Loucy (cell line): ENCODE measurements at regions not wholly inside any gene's neighbourhood (a gene's known extent, or its start where the extent isn't known, plus 50 kb on each side); places are given as distances from the start of the nearest gene placed in this dataset.

Experiments used
- H2AFZ ChIP-seq: fragments of 200-600 bp; sonication (generic); 2 replicates; pipeline ENCODE4 v1.6.0; 2016; ENCODE audit warnings: antibody characterized with exemption, mild to moderate bottlenecking, low read length, moderate library complexity
- H3F3A ChIP-seq: fragments of 200-600 bp; 2 replicates; pipeline ENCODE4 v1.6.0; 2016; ENCODE audit warnings: antibody characterized with exemption, low read depth, mild to moderate bottlenecking
- H3K27me3 ChIP-seq: fragments of 200-600 bp; sonication (generic); 2 replicates; pipeline ENCODE4 v1.6.1; 2014; ENCODE audit warnings: low read length, mild to moderate bottlenecking; ENCODE audit not compliant: insufficient read depth, poor library complexity, severe bottlenecking
- H3K36me3 ChIP-seq: fragments of 200-600 bp; sonication (generic); 2 replicates; pipeline ENCODE4 v1.6.1; 2016; ENCODE audit warnings: low read length; ENCODE audit not compliant: insufficient read depth
- H3K4me1 ChIP-seq: fragments of 200-600 bp; sonication (generic); 2 replicates; pipeline ENCODE4 v1.5.1; 2014; ENCODE audit warnings: low read length, mild to moderate bottlenecking; ENCODE audit not compliant: insufficient read depth, poor library complexity, severe bottlenecking
- H3K4me2 ChIP-seq: fragments of 200-600 bp; sonication (generic); 2 replicates; pipeline ENCODE4 v1.6.0; 2014; ENCODE audit warnings: antibody characterized with exemption, low read length, low read depth, mild to moderate bottlenecking; ENCODE audit not compliant: poor library complexity, severe bottlenecking
- H3K4me3 ChIP-seq: fragments of 200-600 bp; sonication (generic); 2 replicates; pipeline ENCODE4 v1.5.1; 2014; ENCODE audit warnings: low read length, mild to moderate bottlenecking, mixed read lengths; ENCODE audit not compliant: poor library complexity, severe bottlenecking
- H3K79me2 ChIP-seq: fragments of 200-600 bp; sonication (generic); 2 replicates; pipeline ENCODE4 v1.6.1; 2014; ENCODE audit warnings: low read length; ENCODE audit not compliant: insufficient read depth
- H3K9ac ChIP-seq: fragments of 200-600 bp; sonication (generic); 2 replicates; pipeline ENCODE4 v1.6.0; 2014; ENCODE audit warnings: mild to moderate bottlenecking, low read depth, low read length, moderate library complexity; ENCODE audit not compliant: poor library complexity, severe bottlenecking
- H3K9me2 ChIP-seq: fragments of 200-600 bp; sonication (generic); replicated peaks from 2 replicates; pipeline ENCODE4 v1.6.1; 2016; ENCODE audit warnings: low read depth, low read length, mixed read lengths
- H3K9me3 ChIP-seq: fragments of 200-600 bp; sonication (generic); 2 replicates; pipeline ENCODE4 v1.6.1; 2014; ENCODE audit warnings: mild to moderate bottlenecking, antibody characterized with exemption, low read length, low read depth; ENCODE audit not compliant: insufficient read depth
- H4K20me1 ChIP-seq: fragments of 200-600 bp; sonication (generic); 2 replicates; pipeline ENCODE4 v1.6.0; 2014; ENCODE audit warnings: antibody characterized with exemption, low read length, mild to moderate bottlenecking; ENCODE audit not compliant: insufficient read depth, poor library complexity, severe bottlenecking
- EZH2phosphoT487 ChIP-seq: fragments of 200-600 bp; IDR thresholded peaks from 2 replicates; pipeline ENCODE4 v1.6.1; 2018; ENCODE audit warnings: antibody characterized with exemption, mild to moderate bottlenecking, moderate library complexity, borderline replicate concordance
- TF ChIP-seq, protein P1 (sequence below): fragments of 200-600 bp; sonication (generic); conservative IDR thresholded peaks from 2 replicates; pipeline ENCODE4 v1.5.1; 2014; ENCODE audit warnings: mild to moderate bottlenecking, antibody characterized with exemption, low read length

DNA sequence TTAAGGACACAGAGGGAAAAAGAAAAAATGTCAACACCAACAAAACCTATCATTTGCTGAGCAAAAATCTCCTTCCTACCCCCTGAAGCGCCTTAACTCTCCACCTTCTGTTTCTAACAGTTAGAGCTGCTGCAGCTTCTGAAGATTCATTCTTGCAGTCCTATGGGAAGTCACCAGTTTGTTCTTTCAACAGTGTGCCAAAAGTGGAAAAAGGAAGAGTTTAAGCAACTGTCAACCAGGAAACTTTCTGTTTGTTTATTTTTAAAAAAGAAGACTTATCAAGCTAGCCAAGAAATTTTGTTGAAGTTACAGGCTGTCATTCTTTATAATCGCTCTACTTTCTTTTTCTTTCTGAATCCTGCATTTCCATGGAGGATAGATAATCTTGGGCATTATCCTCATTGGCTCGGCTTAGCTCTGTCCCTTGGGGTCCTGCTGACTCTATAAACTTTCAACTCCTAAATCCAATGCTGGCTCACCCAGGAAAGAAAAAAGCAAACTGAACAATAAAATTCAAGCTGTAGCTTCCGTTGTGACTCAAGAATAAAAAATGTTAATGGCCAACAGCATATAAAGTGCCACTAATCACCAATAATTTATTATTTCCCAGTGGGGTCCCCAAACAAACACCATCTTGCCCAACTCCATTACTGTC, 172.8 kb upstream of the CITED2 start:
- Histone ChIP-seq H3F3A (no peaks in the 10 kb centered on the region), H3K4me1 (no peaks in the 10 kb centered on the region), H3K79me2 (no peaks in the 10 kb centered on the region), H3K9ac (no peak overlapping the region), H3K9me2 (no peaks in the 10 kb centered on the region), H3K9me3 (no peaks in the 10 kb centered on the region), H3K36me3 (no peaks in the 10 kb centered on the region), H3K27me3 (no peaks in the 10 kb centered on the region), H3K4me2 (no peak overlapping the region), H2AFZ (no peak overlapping the region), H3K4me3 (no peak overlapping the region), H4K20me1 (no peaks in the 10 kb centered on the region)
- no peak for TF ChIP-seq EZH2phosphoT487
- TF ChIP-seq, protein P1, sequence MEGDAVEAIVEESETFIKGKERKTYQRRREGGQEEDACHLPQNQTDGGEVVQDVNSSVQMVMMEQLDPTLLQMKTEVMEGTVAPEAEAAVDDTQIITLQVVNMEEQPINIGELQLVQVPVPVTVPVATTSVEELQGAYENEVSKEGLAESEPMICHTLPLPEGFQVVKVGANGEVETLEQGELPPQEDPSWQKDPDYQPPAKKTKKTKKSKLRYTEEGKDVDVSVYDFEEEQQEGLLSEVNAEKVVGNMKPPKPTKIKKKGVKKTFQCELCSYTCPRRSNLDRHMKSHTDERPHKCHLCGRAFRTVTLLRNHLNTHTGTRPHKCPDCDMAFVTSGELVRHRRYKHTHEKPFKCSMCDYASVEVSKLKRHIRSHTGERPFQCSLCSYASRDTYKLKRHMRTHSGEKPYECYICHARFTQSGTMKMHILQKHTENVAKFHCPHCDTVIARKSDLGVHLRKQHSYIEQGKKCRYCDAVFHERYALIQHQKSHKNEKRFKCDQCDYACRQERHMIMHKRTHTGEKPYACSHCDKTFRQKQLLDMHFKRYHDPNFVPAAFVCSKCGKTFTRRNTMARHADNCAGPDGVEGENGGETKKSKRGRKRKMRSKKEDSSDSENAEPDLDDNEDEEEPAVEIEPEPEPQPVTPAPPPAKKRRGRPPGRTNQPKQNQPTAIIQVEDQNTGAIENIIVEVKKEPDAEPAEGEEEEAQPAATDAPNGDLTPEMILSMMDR, result no peak

DNA sequence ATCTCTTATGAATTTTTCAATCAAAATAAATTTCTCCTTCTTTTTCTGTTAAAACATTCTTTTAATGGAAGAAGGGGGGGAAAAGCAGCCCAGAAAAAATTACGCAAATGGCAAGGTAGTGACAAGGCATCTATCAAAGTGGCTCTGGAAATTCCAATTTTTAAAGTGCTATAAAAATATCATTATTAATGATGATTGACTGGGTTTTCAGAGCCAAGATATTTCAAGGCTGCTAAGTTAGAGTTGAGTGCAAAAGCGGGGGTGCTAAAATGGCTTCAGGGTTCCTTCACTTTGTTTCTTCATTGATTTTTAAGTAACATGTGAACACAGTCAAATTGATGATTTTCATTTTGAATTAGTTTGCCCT, 171.6 kb upstream of the CITED2 start:
- Histone ChIP-seq H3K4me3 (no peak overlapping the region), H3K9me2 (no peaks in the 10 kb centered on the region), H3K9ac (no peak overlapping the region), H3F3A (no peaks in the 10 kb centered on the region), H3K4me2 (no peak overlapping the region), H2AFZ (no peak overlapping the region), H3K36me3 (no peaks in the 10 kb centered on the region), H3K9me3 (no peaks in the 10 kb centered on the region), H3K79me2 (no peaks in the 10 kb centered on the region), H4K20me1 (no peaks in the 10 kb centered on the region), H3K27me3 (no peaks in the 10 kb centered on the region), H3K4me1 (no peaks in the 10 kb centered on the region)
- no peak for TF ChIP-seq EZH2phosphoT487
- TF ChIP-seq, protein P1, result no peak

DNA sequence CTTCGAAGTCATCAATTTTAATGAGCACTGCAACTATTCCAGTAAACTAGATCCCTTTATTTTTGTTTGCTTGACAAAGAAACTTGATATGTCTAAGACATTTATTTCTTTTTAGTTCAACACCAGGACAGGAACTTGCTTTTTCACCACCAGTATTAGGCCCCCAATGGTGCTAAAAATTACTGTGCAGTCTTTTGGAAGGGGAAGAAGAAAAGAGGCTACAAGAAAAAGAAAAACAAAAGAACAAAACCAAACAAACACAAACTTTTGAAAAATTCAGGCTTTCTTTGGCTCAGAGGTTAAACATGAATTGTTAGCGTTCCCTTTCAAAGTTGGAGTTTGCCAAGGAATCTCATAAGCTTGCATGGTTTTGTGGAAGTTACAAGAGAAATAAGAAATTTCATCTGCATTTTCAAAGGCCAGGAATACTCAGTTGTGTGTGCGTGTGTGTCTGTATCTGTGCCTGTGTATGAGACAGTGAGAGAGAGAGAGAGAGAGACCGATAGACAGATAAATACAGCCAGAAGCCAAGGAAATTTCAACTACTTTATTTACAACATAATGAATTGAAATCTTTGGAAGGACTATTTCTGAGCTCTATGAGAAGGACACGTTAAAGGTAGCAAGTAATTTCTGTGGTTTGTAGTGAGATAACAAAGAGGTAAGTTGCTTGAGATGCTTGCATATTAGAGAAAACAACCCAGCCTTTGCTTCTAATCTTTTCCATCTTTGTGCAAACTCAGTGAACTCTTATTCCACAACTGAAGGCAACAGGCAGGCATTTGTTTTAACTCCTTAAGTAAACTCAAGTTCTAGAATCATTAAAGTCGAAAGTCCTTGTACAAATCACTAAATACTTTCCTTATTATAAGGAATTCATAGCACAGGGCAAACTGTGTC, 171.0 kb upstream of the CITED2 start:
- no peaks in the 10 kb centered on the region for H3K9me2 ChIP-seq
- H3F3A ChIP-seq, result no peaks in the 10 kb centered on the region
- H3K4me2 ChIP-seq, result no peak overlapping the region
- H3K9ac ChIP-seq, result no peak overlapping the region
- H4K20me1 ChIP-seq, result no peaks in the 10 kb centered on the region
- no peak for TF ChIP-seq EZH2phosphoT487
- TF ChIP-seq, protein P1, result no peak
- H3K79me2 ChIP-seq, result no peaks in the 10 kb centered on the region
- H3K4me1 ChIP-seq, result no peaks in the 10 kb centered on the region
- H3K36me3 ChIP-seq, result no peaks in the 10 kb centered on the region
- no peaks in the 10 kb centered on the region for H3K9me3 ChIP-seq
- H3K4me3 ChIP-seq, result no peak overlapping the region
- no peaks in the 10 kb centered on the region for H3K27me3 ChIP-seq
- H2AFZ ChIP-seq, result no peak overlapping the region
